GM19035 (cell line): ENCODE measurements at regions not wholly inside any gene's neighbourhood (a gene's known extent, or its start where the extent isn't known, plus 50 kb on each side); places are given as distances from the start of the nearest gene placed in this dataset.

Source experiments
- ATAC-seq: cut with Tn5 transposase; IDR thresholded peaks from one replicate; pipeline ENCODE4 v1.9.1; 2021; ENCODE audit not compliant: unreplicated experiment

GRCh38 chr7:67413670-67414069 is 417.0 kb downstream of the TYW1 start:
- no peak for ATAC-seq

- no peak for ATAC-seq
These were observed 418.2 kb downstream of the TYW1 start for GRCh38 chr7:67414858-67415257.

DNA sequence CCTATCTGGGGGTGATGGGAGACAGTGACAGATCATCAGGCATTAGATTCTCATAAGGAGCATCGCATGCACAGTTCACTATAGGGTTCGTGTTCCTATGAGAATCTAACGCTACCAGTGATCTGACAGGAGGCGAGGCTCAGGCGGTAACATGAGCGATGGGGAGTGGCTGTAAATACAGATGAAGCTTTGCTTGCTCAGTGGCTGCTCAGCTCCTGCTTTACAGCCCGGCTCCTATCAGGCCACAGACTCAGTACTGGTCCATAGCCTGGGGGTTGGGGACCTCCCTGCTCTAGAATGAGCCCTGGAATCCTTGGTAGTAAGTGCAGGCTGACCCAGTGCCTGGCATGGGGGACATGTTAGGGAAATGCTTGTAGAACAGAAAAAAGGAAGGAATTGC is 426.0 kb downstream of the TYW1 start:
- no peak for ATAC-seq

DNA sequence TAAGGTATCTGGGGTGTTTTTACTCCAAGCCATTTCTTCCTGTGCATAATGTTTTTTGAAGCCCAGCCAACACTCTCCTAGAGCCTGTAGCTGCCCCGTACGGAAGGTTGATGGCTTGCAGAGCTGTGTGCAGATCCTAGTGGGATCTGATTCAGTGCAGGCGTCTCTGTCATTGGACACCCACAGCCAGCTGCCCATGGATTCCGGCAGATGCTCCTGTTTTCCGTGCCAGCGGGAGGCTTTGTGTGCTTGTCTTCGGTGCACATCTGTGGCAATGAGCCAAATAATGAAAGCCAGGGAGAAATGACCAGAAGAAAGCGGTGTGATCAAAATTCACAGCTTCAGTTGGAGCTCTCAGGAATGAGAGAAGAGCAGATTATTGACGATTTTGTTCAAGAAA is 426.4 kb downstream of the TYW1 start:
- no peak for ATAC-seq

GRCh38 chr7:67426654-67427053 is 430.0 kb downstream of the TYW1 start:
- no peak for ATAC-seq

- ATAC-seq = no peak
These were observed 433.1 kb downstream of the TYW1 start for GRCh38 chr7:67429735-67430134.

- no peak for ATAC-seq
These were observed 436.1 kb downstream of the TYW1 start for GRCh38 chr7:67432536-67433234.

DNA sequence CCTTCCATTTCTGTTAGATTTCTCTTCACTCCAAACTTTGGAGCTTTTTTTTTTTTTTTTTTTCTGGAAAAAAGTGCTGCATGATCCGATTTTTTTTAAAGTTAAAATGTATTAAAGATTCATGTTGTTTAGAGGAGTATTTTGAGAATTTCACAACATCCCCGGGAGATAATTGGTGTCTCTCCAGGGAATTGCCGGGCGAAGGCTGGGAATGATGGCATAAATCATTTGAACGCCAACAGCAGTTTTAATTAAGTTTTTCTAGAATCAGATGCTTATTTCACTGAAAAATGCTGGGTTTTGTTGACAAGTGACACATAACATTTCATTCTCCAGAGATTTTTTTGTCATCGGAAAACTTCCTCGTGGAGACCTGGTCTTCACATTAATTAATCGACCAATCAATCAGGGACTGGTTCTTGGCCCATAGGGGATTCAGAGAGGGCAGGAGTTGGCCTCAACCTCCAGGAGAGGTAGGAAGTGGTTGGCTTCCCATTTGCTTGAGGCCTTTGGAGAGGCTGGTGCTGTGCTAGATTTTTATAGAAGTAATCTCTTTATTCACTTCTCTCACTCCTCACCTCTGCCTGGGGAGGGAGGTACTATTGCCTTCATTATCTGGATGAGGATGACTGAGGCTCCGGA is 439.4 kb downstream of the TYW1 start:
- no peak for ATAC-seq

DNA sequence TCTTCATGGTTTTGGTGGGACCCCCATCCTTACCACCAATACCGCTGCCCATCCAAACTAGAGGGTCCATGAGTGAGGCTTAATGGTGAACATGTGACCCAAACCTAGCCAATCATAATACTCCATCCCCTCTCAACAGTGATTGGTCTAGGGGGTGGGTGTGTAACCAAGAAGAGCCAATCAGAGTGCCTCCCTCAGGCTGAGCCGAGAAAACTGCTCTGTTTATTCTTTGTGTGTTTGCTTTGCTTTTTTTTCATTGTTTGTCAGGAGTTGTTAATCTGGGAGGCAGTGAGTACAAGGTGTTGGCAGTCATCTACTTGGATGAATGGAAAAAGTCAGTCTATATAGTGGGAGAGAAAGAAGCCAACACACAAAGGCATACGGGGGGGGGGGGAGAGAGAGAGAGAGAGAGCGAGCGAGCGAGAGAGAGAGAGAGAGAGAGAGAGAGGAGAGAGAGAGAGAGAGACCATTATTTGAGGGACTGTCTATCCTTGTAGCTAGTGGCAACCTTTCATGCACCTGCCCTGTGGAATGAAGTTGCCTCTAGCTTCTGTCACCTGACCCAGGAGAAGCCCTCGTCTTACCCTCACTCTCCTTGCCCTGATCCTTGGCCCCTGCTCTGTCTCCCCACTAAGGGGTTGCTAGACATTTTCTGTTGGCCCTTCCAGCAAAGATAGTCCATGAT is 441.7 kb downstream of the TYW1 start:
- ATAC-seq = no peak

- no peak for ATAC-seq
These were observed 442.4 kb downstream of the TYW1 start for GRCh38 chr7:67438913-67439505.

GRCh38 chr7:67440321-67440720 is 443.7 kb downstream of the TYW1 start:
- ATAC-seq = no peak

DNA sequence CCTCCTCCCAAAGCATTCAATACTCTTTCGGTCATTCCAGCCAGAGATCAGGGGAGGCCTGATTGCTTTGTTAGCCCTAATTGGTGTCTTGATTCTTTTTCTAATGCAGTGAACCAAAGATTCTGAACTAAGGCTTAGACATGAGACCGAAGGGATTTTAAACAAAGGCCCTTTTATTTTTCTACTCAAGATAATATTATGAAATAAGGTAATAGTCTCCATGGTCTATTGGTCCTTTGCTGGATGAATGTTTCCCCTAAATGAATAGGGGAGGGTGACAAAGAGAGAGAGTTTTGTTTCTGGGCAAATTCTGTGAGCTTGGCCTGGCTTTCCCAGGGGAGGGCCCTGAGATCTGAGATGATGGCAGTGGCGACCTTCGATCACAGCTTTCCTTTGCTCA is 449.1 kb downstream of the TYW1 start:
- ATAC-seq = no peak

DNA sequence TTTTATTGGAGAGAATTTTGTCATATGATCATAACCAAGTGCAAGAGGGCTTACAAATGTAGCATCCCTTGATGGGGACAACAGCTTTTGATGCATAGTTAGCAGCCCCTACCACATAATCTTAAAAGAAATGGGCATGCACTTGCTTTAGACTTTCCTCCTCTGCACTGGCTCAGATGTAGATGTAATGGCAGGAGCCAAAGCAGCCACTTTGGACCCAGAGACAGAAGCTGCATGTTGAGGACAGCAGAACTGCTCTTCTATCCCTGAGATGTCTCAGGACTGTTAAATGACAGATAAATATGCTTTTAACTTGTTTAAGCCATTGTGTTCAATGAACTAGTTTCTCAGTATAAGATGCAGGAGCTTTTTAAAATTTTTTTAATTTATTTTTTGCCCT is 450.7 kb downstream of the TYW1 start:
- no peak for ATAC-seq

DNA sequence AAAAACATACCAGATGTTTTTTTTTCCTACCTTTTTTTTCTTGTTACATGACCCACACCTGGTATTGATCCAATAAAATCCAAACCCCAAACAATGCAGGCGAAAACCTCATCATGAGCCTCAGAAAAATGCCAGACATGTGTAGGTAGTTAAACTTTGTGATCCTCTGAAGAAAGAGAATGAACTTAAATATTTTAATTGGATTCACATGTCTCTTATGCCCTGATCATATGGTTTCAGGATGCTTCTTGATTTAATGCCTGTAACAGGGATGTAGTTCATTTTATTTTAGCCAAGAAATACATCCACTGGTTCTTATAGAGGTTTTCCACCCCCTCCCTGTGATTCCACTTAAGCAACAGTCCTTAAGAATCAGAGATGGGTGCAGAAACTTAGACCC is 451.6 kb downstream of the TYW1 start:
- no peak for ATAC-seq

DNA sequence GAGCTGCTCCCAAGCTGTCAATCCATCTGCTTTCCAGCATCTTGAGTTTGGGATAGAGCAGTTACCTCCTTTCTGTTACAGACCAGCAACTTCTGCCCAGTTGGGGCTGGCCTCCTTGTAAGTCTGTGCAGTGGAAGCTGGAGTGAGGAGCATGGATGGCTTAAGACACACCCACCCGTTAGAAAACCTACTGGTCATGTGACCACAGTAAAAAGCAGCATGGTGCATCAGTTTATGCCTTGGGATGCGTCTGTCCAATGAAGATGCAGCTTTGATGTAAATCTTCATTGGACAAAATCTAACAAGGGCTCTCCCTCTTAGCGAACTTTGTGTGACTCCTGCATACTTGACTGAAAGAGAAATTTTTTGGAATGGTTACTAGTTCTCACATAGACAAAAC is 453.5 kb downstream of the TYW1 start:
- ATAC-seq = no peak

DNA sequence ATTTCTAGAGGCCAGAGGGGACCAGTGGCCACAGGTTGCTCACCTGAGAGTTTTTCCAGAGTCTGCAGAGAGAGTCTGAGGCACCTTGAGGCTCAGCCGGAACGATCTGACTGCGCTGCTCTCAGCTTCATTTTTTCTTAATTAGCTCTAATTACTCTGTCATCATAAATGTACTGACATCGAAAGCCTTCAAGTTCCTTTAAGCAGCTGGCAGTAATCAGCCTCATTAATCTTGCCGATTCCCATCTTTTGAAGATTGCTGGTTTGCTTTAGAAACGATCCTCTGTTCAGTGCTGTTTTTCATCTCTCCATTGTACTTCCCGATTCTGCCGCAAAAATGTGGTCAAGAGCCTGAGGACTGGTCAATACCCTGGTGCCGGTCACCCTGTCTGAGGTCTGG is 454.7 kb downstream of the TYW1 start:
- ATAC-seq = no peak

- ATAC-seq = no peak
These were observed 455.9 kb downstream of the TYW1 start for GRCh38 chr7:67452516-67453026.

- no peak for ATAC-seq
These were observed 457.1 kb downstream of the TYW1 start for GRCh38 chr7:67453580-67454380.

DNA sequence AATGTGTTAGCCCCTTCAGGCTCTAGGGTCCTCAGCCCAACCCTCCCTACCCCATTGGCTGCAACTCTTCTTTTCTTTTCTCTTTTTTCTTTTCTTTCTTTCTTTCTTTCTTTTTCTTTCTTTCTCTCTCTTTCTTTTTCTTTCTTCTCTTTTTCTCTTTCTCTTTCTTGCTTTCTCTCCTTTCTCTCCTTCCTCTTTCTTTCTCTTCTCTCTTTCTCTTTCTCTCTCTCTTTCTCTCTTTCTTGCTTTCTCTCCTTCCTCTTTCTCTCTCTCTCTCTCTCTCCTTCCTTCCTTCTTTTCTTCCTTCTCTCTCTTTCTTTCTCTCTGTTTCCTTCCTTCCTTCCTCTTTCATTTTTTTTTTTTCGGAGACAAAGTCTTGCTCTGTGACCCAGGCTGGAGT is 458.9 kb downstream of the TYW1 start:
- no peak for ATAC-seq

DNA sequence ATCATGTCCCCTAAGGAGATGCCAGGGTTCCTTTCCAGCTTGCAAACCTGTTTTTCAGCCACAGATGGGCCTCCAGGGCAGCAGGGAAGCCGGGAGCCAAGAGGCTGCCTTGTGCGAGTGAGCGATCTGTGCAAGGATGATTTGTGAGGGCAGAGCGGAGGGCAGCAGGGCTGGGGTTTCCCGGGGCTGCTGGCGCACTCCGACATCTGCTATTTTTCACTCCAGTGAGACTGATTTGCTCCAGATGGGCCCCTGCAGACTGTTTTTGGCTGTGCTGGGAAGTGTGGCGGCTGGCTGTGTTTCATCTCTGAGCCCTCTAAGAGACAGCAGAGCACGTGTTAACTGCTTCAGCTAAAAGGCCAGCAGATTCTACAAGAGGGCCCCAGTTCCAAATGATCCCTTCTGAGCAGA is 466.2 kb downstream of the TYW1 start:
- no peak for ATAC-seq

GRCh38 chr7:67463316-67463715 is 466.7 kb downstream of the TYW1 start:
- ATAC-seq = no peak
